K562 (cell line): ENCODE measurements at regions not wholly inside any gene's neighbourhood (a gene's known extent, or its start where the extent isn't known, plus 50 kb on each side); places are given as distances from the start of the nearest gene placed in this dataset.

Experiments
- ATAC-seq: fragments of 200-7000 bp; cut with Tn5 transposase; 3 replicates; pipeline ENCODE4 v1.9.1; 2020; ENCODE audit warnings: moderate library complexity
- BruUV-seq: library from RNA; stranded (reverse); fragments of 400-500 nt; replicated peaks from 2 replicates; lab custom pipeline; 2021; lab: Mats Ljungman, UMichigan
- CTCF ChIA-PET: fragments of 300-600 bp; formaldehyde crosslinking; extraction: SDS; loops from one replicate; lab custom pipeline; 2021; ENCODE audit warnings: low intra/inter-chr PET ratio; lab: Yijun Ruan, JAX
- POLR2A ChIA-PET: fragments of 300-600, 350-650 bp; sonication (Branson Sonifier 250); formaldehyde crosslinking; extraction: SDS; loops from one replicate; lab custom pipeline; 2021; ENCODE audit warnings: antibody characterized with exemption, inconsistent platforms; lab: Yijun Ruan, JAX
- DNase-seq, 4 experiments: peaks; one replicate each; pipeline versions ENCODE4 v3.0.0 to v3.0.0-alpha.2; 2011 to 2018; ENCODE audit warnings: low spot score in 3 of 4, mixed read lengths in 3 of 4; ENCODE audit errors: extremely low read depth in 1 of 4
- FAIRE-seq: peaks from 2 replicates; lab custom pipeline; 2011; peaks lifted over from hg19 to GRCh38; lab: Jason Lieb, UNC
- H2AFZ ChIP-seq: 2 replicates; pipeline ENCODE4 v1.6.0; 2011; ENCODE audit warnings: low read depth, low read length, control low read depth, inconsistent platforms
- H3K27ac ChIP-seq: fragments of 200-600 bp; 3 replicates; pipeline ENCODE4 v1.8.0; 2011; ENCODE audit warnings: low read depth, mild to moderate bottlenecking, control low read depth, inconsistent platforms, low read length, moderate library complexity, mixed read lengths; ENCODE audit errors: extremely low read depth
- H3K27me3 ChIP-seq, 2 experiments: fragments of 300-600 bp in 1 of 2; 2 replicates in 1 of 2; 3 replicates in 1 of 2; pipeline versions ENCODE4 v1.6.0 to v1.8.0; 2011; ENCODE audit warnings: inconsistent platforms in 2 of 2, low read length in 2 of 2, mild to moderate bottlenecking in 1 of 2, mixed read lengths in 1 of 2, moderate library complexity in 1 of 2; ENCODE audit not compliant: control insufficient read depth in 2 of 2, insufficient read depth in 2 of 2
- H3K36me3 ChIP-seq: fragments of 300-600 bp; 3 replicates; pipeline ENCODE4 v1.8.0; 2011; ENCODE audit warnings: mild to moderate bottlenecking, low read length, inconsistent platforms; ENCODE audit not compliant: control insufficient read depth, insufficient read depth
- H3K4me1 ChIP-seq, 2 experiments: fragments of 200-600 bp in 1 of 2; replicated peaks in 1 of 2; 2 replicates in 1 of 2; 3 replicates in 1 of 2; pipeline versions ENCODE4 v1.5.1 to v1.8.0; 2011; ENCODE audit warnings: inconsistent platforms in 2 of 2, low read length in 2 of 2, mild to moderate bottlenecking in 1 of 2, mixed read lengths in 1 of 2, moderate library complexity in 1 of 2; ENCODE audit not compliant: control insufficient read depth in 2 of 2, insufficient read depth in 2 of 2
- H3K4me2 ChIP-seq: 2 replicates; pipeline ENCODE4 v1.6.1; 2011; ENCODE audit warnings: low read length, control low read depth, inconsistent platforms, mixed read lengths; ENCODE audit not compliant: insufficient read depth
- H3K4me3 ChIP-seq: fragments of 200-600 bp; sonication (generic), shearing (Covaris generic); 2 replicates; pipeline ENCODE4 v1.5.1; 2016; ENCODE audit warnings: control low read depth, inconsistent platforms
- H3K79me2 ChIP-seq: fragments of 200-600 bp; 3 replicates; pipeline ENCODE4 v1.8.0; 2011; ENCODE audit warnings: low read length, inconsistent platforms; ENCODE audit not compliant: control insufficient read depth, insufficient read depth
- H3K9ac ChIP-seq, 2 experiments: 2 replicates each; pipeline versions ENCODE4 v1.6.0 to v1.6.1; 2011; ENCODE audit warnings: low read depth in 2 of 2, low read length in 2 of 2, control low read depth in 1 of 2, inconsistent platforms in 1 of 2, mild to moderate bottlenecking in 1 of 2, mixed read lengths in 1 of 2; ENCODE audit not compliant: insufficient read depth in 1 of 2
- H3K9me1 ChIP-seq: one replicate; pipeline ENCODE4 v1.6.0; 2011; ENCODE audit warnings: inconsistent platforms, mild to moderate bottlenecking, low read length, moderate library complexity; ENCODE audit not compliant: control insufficient read depth, insufficient read depth
- H3K9me3 ChIP-seq: replicated peaks from 2 replicates; pipeline ENCODE4 v1.5.1; 2011; ENCODE audit warnings: low read depth, low read length, inconsistent platforms; ENCODE audit not compliant: control insufficient read depth, insufficient read depth
- H4K20me1 ChIP-seq: replicated peaks from 2 replicates; pipeline ENCODE4 v1.6.1; 2011; ENCODE audit warnings: low read length, inconsistent platforms, mixed read lengths; ENCODE audit not compliant: control insufficient read depth, insufficient read depth
- CBX3 ChIP-seq, 2 experiments: IDR thresholded peaks; 1 replicate in 1 of 2; 2 replicates in 1 of 2; pipeline ENCODE4 v1.6.1; 2012; ENCODE audit warnings: inconsistent platforms in 2 of 2, low read length in 2 of 2, borderline replicate concordance in 1 of 2, control low read depth in 1 of 2
- CREBBP ChIP-seq: IDR thresholded peaks from one replicate; pipeline ENCODE4 v1.6.1; 2012; ENCODE audit warnings: low read depth, mild to moderate bottlenecking, control low read depth, inconsistent platforms, low read length
- HDAC8 ChIP-seq: fragments of 450-650 bp; IDR thresholded peaks from 2 replicates; pipeline ENCODE4 v1.6.1; 2016; ENCODE audit warnings: mild to moderate bottlenecking, missing genetic modification characterization, moderate library complexity, missing compliant biosample characterization
- HNRNPL ChIP-seq: fragments of 200-400 bp; formaldehyde crosslinking; IDR thresholded peaks from 2 replicates; pipeline ENCODE4 v1.6.1; 2017; ENCODE audit warnings: low read depth, mild to moderate bottlenecking, low read length
- NCOA6 ChIP-seq: fragments of 450-650 bp; IDR thresholded peaks from 2 replicates; pipeline ENCODE4 v1.6.1; 2017; ENCODE audit warnings: mild to moderate bottlenecking
- NR3C1 ChIP-seq: sonication (generic); formaldehyde crosslinking; IDR thresholded peaks from 2 replicates; pipeline ENCODE4 v1.8.1; 2022; ENCODE audit warnings: missing genetic modification reagents
- PRPF4 ChIP-seq: fragments of 200-400 bp; formaldehyde crosslinking; IDR thresholded peaks from one replicate; pipeline ENCODE4 v1.6.1; 2017; ENCODE audit warnings: low read length, low read depth, mild to moderate bottlenecking; ENCODE audit not compliant: insufficient read depth, poor library complexity, severe bottlenecking
- RBM22 ChIP-seq: fragments of 200-400 bp; formaldehyde crosslinking; IDR thresholded peaks from 2 replicates; pipeline ENCODE4 v1.6.1; 2018; ENCODE audit warnings: low read length, low read depth; ENCODE audit not compliant: poor library complexity, severe bottlenecking
- TAF15 ChIP-seq: fragments of 200-400 bp; formaldehyde crosslinking; IDR thresholded peaks from 2 replicates; pipeline ENCODE4 v1.6.1; 2017; ENCODE audit warnings: mild to moderate bottlenecking, low read depth, low read length, moderate library complexity
- ZNF57 ChIP-seq: fragments of 450-650 bp; formaldehyde crosslinking; IDR thresholded peaks from 2 replicates; pipeline ENCODE4 v1.4.0; 2020; ENCODE audit warnings: mild to moderate bottlenecking, moderate library complexity
- WGBS: fragments of 100-300 bp; shearing (Covaris generic); methylation state at CpG from one replicate; pipeline ENCODE4 v1.1.6; 2016; ENCODE audit warnings: low coverage, mixed read lengths; ENCODE audit not compliant: insufficient coverage; ENCODE audit errors: missing lambda C conversion rate; 5-methylcytosine and 5-hydroxymethylcytosine counted together
- in situ Hi-C: fragments of 300-500 bp; cut with MboI; formaldehyde crosslinking; loops from 4 replicates; pipeline ENCODE4 v1.15.0; 2018; ENCODE audit warnings: inconsistent platforms, mixed read lengths
- intact Hi-C: fragments of 100-400 bp; cut with micrococcal nuclease; formaldehyde crosslinking; loops from 2 replicates; pipeline ENCODE4 v1.14.2; 2022
- TF ChIP-seq, protein P1 (sequence below): fragments of 250-450 bp; sonication (Bioruptor Pico); IDR thresholded peaks from 2 replicates; pipeline ENCODE4 v1.4.0; 2020; ENCODE audit warnings: mild to moderate bottlenecking, moderate library complexity
- TF ChIP-seq, protein P2 (sequence below): fragments of 450-650 bp; formaldehyde crosslinking; IDR thresholded peaks from 2 replicates; pipeline ENCODE4 v1.4.0; 2022; ENCODE audit warnings: mild to moderate bottlenecking, moderate library complexity
- TF ChIP-seq, protein P3 (sequence below), 2 experiments: IDR thresholded peaks; 2 replicates each; pipeline ENCODE4 v1.6.1; 2012; ENCODE audit warnings: improper control_type of control experiment in 2 of 2, low read depth in 2 of 2, low read length in 2 of 2, borderline replicate concordance in 1 of 2

DNA sequence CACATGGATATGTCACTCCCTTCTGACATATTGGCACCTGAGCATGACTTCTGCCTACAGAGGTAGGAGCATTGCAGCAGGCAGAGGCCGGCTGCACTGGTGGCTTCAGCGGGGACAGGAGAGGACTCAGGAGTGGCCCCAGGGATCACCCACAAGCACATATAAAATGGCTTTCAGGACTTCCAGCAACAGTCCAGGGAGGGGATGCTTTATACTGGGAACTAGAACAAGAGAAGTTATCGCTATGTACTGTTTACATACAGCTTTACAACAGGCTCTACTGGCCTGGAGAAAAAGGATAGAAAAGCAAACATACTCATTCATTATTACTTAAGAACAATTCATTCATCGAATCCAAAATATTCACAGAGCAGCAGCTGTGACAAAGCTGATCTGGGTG lies 337.8 kb downstream of the THBS2 start:
- ChIA-PET POLR2A (no interaction called here), CTCF (no interaction called here)
- ATAC-seq (no peak), DNase-seq (no peak), FAIRE-seq (no peak)
- H3K9me1 ChIP-seq = no peaks in the 10 kb centered on the region
- 0% methylated on average over 4 of the region's 4 CpGs for WGBS
- no peaks in the 10 kb centered on the region for H3K79me2 ChIP-seq
- TF ChIP-seq HNRNPL (no peak), RBM22 (no peak), NCOA6 (no peak), NR3C1 (no peak), CBX3 (IDR thresholded peaks at IDR 0.05; ENCODE audit: borderline replicate concordance in 1 of 2, low read length in 2 of 2) (no peak), CREBBP (no peak), PRPF4 (no peak), ZNF57 (CRISPR knock-in tag) (no peak), HDAC8 (tag) (no peak), TAF15 (no peak)
- TF ChIP-seq, protein P1, sequence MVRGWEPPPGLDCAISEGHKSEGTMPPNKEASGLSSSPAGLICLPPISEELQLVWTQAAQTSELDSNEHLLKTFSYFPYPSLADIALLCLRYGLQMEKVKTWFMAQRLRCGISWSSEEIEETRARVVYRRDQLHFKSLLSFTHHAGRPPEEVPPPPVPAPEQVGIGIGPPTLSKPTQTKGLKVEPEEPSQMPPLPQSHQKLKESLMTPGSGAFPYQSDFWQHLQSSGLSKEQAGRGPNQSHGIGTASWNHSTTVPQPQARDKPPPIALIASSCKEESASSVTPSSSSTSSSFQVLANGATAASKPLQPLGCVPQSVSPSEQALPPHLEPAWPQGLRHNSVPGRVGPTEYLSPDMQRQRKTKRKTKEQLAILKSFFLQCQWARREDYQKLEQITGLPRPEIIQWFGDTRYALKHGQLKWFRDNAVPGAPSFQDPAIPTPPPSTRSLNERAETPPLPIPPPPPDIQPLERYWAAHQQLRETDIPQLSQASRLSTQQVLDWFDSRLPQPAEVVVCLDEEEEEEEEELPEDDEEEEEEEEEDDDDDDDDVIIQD (CRISPR knock-in tag) = no peak
- TF ChIP-seq, protein P2, sequence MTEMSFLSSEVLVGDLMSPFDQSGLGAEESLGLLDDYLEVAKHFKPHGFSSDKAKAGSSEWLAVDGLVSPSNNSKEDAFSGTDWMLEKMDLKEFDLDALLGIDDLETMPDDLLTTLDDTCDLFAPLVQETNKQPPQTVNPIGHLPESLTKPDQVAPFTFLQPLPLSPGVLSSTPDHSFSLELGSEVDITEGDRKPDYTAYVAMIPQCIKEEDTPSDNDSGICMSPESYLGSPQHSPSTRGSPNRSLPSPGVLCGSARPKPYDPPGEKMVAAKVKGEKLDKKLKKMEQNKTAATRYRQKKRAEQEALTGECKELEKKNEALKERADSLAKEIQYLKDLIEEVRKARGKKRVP (CRISPR knock-in tag) = no peak
- TF ChIP-seq, protein P3, sequence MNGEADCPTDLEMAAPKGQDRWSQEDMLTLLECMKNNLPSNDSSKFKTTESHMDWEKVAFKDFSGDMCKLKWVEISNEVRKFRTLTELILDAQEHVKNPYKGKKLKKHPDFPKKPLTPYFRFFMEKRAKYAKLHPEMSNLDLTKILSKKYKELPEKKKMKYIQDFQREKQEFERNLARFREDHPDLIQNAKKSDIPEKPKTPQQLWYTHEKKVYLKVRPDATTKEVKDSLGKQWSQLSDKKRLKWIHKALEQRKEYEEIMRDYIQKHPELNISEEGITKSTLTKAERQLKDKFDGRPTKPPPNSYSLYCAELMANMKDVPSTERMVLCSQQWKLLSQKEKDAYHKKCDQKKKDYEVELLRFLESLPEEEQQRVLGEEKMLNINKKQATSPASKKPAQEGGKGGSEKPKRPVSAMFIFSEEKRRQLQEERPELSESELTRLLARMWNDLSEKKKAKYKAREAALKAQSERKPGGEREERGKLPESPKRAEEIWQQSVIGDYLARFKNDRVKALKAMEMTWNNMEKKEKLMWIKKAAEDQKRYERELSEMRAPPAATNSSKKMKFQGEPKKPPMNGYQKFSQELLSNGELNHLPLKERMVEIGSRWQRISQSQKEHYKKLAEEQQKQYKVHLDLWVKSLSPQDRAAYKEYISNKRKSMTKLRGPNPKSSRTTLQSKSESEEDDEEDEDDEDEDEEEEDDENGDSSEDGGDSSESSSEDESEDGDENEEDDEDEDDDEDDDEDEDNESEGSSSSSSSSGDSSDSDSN (IDR thresholded peaks at IDR 0.05; ENCODE audit: borderline replicate concordance in 1 of 2, low read depth in 2 of 2, low read length in 2 of 2) = no peak
- no peaks in the 10 kb centered on the region for H3K36me3 ChIP-seq
- H3K4me3 ChIP-seq = no peak overlapping the region
- no peaks in the 10 kb centered on the region for H3K9me3 ChIP-seq
- in situ Hi-C loops = no loop called here
- intact Hi-C loops = no loop called here
- peaks cover 3% of the 10 kb centered on the region; the same call in 1 of the 2 replicates for H4K20me1 ChIP-seq
- H3K27ac ChIP-seq = no peak overlapping the region
- H3K4me1 ChIP-seq = peaks cover 0 to 3% of the 10 kb centered on the region in 2 experiments; a peak in 1 of 5 replicates
- peaks cover 27 to 65% of the 10 kb centered on the region in 2 experiments; a peak in 4 of 5 replicates for H3K27me3 ChIP-seq
- BruUV-seq = no TSS peak
- no peak overlapping the region for H3K9ac ChIP-seq
- H3K4me2 ChIP-seq = no peak overlapping the region
- no peak overlapping the region for H2AFZ ChIP-seq
